Activated effector memory CD4-positive, alpha-beta T cell treated with Interleukin-2 at 50 U/mL for 16 hours (primary cell): ENCODE measurements at regions not wholly inside any gene's neighbourhood (a gene's known extent, or its start where the extent isn't known, plus 50 kb on each side); places are given as distances from the start of the nearest gene placed in this dataset.

Source experiments
- DNase-seq: peaks from one replicate; pipeline ENCODE4 v3.0.0-alpha.2; 2020

DNA sequence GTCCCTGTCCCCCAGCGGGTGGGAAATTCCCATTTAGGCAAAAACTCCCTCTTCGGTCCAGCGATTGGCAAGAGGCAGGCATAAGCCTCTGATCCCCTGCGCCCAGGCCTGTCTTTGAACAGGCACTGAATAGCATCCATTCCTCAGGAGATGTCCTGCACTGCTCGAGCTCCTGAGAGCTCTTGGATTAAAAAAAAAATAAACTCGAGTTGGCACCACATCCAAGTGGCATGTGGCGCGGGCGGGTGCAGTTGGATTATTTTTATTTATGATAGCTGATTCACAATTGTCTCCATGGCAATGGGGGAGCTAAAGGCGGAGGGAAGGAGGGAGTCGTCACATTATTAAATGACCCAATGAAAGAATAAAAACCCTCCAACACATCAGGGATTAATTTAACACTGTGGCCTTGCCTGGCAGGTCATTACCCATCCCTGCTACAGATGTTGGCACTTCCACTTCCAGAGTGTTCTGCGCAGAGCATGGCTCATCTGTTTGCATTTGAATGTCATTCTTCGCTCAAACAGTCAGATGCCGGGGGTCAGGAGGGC is 207.2 kb downstream of the AACS start:
- no peak for DNase-seq

DNA sequence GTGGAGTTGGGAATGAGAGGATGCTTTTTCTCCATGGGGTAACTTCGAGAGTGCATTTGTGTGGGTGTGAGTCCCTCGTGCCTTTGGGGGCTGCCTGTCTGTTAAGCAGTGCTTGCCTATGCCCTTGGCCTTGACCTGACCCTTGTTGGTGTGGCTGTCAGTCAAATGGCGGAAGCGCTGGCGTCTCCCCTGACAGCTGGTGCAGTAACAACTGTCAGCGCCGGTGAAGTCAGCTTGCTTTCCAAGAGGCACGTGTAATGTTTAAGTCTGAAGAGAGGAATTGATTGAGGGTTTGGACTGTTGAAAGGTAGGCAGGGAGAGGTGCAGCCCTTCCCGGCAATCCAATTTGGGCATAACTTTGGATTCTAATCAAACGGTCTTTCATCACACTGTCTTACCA is 211.3 kb downstream of the AACS start:
- DNase-seq = no peak

DNA sequence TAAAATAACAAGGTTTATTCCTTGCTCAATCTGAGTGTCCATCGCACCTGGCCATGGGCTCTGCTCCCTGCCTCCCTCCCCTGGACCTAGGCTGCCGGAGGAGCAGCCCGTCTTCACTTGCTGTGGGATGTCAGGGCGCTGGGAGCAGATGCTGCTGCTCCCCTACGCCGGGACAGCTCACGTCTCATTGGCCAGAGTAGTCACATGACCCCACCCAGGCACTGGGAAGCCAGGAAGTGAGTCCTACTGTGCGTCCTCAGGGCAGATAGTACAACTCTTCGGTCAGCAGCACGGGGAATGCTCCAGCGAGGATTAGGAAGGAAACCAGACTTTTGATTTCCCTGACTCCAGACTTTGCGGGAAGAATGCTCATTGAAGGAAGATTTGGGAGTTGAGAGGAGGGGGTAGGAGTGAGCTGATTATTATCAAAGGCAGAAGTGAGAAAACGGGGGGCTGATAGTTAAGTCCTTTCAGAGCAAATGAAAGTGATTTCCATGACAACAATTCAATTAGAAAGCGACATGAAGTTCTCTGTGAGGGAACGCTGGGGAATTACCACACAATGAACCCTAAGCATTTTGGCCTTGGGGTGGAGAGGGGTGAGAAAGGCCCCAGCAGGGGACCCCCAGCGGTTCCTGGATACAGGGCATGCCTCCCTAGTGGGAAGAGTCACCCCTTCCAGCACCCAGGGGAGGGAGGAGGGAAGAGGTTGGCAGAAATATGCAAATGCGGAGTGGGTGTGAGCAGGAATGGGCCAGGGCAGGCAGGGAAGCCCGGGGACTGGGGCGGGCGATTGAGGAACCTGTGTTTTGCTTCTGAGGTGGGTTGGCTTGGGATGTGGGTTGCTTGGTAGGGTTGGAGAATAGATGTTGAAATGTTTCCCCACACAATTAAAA is 215.5 kb downstream of the AACS start:
- DNase-seq = no peak

DNA sequence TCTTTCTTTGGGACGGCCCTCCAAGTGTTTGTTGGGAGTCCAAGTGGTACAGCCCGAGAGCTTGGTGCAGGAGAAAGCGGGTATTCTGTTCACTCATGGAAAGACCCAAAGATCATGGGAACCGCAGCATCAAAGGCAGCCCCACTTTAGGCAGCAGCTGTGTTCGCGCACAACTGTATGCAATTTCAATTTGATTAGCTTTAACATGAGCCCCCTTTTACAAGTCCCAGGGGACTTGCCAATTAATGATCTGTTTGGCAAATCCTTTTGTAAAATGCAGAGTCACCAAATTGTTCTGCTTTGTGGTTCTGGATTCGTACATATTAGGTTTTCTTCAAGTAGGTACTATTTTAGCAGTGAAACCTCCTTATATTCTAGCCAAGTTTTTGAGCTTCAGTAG is 217.7 kb downstream of the AACS start:
- no peak for DNase-seq

DNA sequence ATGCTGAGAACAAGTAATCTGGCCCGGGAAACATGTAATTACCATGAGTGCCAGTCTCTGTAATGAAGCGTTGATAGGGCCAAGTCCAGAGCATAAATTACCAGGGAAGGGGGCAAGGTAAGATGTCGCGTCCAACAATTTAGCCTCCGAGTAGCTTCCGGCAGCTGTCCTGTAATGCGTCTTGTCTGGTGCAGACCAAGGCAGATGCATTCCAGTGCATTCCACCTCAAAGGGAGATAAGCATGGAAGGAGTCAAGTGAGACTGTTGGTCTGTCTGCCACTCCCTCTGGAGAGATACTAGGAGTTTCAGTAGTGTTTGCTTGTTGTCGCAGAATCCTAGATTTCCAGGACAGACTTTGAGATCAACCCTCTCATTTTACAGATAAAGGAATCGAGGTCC is 218.3 kb downstream of the AACS start:
- no peak for DNase-seq

DNA sequence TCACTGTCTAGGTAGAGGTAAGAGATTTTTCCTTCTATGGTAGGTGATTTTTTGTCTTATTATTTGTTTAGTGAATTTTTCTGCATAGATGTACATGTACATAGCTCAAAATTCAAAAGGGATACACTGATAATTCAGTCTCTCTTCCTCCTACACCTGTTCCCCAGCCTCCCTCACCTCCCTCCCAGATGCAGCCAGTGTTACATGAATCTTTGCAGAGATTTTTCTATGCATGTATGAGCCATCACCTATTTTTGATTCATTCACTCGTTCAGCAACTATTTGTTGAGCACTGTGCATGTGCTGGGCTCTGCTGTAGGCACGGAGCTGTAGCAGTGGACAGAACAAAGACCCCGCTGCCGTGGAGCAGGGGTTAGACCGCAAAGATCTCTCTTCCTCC is 218.9 kb downstream of the AACS start:
- DNase-seq = no peak

DNA sequence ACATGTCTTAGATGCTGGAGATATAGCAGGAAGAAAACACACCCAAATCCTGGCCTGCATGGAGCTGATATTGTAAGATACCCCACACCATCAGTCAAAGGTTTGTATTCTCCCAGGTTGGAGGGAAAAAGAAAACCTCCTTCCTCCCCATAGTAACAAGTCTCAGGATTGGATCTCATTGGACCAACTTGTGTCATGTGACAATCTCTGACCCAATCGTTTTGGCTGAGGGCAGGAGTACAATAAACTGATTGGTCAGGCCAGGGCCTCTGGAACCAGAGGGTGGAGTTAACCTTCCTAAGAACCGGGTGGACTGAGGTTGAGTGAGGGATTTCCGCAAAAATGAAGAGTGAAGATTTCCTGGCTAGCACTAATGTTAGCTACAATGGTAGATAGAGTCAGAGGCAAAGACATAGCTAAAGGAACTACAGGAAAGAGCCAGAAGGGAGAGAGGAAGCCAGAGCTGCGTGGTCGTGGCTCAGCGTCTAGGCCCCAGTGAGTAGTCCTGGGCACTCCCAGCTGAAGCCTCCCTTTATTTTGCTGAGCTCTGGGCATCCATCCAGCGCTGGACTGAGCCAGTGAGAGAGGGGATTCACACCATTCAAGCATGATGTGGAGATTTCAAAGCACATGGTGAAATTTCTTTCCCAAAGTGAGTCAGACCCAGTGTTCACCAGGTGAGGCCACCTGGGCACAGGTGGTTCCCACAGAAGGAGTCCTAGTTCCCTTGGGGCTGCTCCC is 219.9 kb downstream of the AACS start:
- DNase-seq = no peak

DNA sequence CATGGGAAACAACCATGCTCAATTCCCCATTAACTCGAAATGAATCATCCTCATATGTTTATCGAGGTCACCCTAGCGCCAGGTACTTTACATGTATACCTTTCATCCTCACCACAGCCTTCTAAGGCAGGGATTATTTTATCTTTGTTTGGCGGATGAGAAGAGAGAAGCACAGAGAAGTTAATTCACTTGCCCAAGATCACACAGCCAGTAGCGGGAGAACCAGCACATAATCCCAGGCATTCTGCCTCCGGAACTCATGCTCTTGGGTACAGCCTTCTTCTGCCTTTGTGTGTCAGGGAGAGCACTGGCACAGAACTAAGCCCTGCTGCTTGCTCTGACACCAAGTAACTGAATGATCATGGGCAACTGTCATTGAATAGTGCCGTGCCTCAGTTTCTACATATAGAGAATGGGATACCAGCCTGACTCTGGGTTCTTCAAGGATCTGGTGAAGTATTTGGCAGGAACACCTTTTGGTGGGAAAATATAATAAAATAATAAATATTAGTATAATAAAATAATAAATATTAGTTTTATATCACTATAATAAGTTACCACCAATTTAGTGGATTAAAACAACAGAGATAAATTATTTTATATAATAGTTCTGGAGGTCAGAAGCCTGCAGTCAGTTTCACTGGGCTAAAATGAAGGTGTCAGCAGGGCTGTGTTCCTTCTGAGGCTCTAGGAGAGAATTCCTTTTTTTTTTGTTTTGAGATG is 220.9 kb downstream of the AACS start:
- no peak for DNase-seq

DNA sequence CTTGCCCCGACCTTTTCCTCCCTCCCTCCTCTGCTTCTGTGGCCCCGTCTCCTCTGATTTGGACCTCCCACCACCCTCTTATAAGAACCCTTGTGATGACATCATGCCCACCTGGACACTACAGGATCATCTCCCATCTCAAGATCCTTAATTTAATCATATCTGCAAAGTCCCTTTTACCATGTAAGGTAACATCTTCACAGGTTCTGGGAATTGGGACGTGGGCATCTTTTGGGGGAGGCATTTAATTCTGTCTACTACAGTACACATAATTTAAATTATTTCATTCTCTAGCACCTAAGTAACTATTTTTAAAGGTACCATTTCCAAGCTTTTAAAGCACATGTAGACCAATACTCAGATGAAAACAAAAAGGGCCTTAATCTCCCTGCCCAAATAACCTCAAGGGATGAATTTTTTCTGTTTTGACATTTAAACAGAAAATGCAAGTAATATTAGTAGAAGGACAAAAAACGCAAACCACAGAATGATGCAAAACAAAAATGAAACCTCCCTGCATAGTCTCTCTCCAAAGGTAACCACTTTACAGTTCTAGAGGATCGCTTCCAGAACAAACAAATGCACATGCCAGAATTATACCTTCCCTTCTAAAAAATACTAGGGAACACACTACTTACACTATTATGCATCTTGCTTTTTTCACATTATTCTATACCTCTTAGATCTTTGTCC is 222.1 kb downstream of the AACS start:
- DNase-seq = no peak

DNA sequence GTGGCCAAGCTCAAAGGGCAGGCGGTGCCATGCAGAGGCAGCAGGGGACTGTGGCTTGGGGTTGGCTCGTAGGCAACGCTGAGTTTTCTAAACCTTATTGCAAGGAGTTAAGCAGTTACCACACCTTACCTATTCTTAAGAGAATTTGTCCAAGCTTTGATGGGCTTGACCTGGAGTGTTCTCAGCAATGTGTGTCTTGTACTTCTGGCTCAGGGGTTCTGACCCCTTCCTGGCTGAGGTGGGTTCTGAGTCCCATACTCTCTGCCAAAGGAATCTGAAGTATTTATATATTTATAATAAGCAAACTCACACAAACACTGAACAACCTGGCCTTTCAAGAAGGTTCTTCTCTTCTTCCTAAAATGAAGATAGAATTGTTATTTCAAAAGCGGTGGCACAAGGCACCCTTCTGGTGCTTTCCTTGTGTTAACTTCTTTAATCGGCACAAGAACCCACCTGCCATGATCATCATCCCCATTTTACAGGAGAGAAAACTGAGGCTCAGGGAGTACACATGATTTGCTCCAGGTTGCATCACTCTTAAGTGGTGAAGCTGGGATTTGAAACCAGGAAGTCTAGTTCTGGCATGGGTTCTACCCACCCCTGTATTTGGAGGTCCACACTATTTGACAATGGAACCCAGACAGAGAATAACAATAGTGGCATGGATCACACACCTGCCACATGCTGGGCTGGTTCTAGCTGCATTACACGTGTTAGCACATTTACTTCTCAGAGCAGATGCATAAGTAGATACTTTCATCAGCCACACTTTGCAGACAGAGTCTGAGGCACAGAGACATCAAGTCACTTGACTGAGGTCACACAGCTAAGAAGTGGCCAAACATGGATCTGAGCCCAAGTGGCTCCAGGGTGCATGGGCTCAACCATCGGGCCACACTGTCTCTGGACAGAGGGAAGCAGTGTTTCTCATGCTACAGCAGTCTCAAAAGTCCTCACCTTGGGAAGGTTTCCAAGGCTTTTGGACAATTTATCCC is 224.0 kb downstream of the AACS start:
- DNase-seq = no peak

DNA sequence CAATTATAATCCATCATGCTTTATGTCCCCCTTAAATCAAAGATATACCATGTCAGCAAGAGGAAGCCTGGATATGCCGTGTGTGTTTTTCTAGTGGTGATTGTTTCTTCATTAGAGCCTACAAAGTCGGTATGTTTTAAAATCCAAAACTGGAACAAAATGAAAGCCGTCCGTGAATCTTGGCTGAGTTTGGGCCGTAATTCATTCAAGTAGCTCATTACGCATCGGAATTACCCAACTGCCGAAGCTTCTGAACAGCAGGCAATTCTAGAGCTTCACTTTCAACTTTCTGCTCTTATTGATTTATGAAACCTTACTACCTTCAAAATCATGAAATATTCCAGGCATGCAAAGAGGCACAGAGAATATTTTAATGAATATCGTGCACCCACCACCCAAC is 224.7 kb downstream of the AACS start:
- no peak for DNase-seq

DNA sequence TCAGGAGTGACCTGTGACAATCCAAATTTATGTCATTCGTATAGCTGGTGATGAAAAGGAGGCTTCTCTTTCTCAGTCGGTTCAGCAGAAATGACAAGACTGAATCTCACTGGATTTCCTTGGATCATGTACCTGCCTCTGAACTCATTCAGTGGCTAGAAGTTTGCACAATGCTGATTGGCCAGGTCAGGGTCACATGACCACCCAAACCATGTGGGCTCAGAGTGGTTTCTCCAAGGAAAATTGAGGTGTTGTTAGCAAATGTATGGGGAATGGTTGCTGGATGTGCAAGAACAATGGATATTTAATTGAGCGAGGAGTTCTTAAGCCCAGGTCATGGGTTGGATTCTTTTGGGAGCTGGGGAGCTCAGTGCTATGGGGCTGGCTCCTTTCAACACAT is 227.5 kb downstream of the AACS start:
- no peak for DNase-seq

DNA sequence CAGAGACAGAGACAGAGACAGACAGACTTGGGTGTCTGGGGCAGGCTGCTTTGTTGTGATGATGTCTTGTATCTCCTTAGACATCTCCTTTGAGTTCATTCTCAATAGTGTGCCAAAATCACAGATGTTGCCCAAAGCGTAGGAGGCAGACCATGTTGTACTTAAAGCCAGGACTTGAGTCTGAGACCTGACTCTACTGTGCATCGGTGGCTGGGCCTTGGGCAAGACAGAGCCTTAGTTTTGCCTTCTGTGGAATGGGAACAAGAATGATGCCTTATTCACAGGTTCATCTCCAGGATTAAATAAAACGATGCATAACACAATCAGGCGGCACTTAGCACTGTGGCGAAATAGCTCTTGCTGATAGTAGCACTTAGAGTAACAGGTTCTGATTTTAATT is 230.3 kb downstream of the AACS start:
- no peak for DNase-seq

DNA sequence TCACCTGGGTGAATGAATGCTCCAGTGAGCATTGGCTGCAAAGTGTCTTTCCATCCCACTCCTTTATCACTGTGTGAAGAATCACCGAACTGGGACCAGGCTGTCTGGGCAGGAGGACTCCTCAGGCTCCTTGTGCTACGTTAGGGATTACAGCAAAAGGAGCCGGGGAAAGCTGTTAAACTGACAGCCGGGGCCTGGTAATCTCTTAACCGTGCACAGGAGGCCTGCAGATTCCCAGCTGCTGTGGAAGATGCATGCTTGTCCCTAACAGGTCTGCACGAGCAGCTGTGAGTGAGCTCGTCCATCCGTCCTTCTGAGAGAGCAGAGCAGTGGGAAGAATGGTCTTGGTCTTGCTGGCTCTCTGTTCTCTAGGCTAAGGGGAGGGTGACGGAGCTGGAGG is 231.5 kb downstream of the AACS start:
- DNase-seq = no peak

DNA sequence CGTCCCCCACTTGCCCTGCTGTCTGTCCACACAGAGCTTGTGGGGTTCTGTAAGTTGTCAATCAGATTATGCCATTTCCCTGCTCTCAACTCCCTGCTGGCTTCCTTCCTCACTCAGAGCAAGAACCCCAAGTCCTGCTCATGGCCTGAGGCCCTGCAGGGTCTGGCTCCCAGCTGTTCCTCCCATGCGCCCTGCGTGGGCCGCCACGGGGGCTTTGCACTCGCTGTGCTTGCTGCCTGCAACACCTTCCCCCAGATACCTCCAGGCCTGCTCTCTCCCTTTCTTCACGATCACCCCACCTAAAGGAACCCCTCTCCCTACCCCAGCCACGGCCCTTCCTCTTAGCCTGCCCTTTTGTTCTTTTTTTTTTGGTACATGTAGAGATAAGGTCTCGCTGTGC is 234.6 kb downstream of the AACS start:
- no peak for DNase-seq

DNA sequence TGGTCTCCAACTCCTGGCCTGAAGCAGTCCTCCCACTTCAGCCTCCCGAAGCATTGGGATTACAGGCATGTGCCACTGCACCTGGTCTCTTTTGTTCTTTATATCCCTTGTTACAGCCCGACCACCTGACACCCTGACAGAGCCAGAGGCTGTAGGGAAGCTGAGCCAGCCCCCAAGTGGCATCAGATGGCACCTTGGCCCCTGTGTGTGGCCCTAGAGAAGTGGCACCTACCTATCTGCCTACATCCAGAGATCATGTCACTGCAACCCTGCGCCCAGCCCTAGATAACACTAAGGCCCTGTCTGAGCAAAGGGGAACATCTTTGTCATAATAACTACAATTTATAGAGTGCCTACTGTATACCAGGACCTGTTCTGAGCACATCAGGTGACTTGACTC is 235.0 kb downstream of the AACS start:
- DNase-seq = no peak

DNA sequence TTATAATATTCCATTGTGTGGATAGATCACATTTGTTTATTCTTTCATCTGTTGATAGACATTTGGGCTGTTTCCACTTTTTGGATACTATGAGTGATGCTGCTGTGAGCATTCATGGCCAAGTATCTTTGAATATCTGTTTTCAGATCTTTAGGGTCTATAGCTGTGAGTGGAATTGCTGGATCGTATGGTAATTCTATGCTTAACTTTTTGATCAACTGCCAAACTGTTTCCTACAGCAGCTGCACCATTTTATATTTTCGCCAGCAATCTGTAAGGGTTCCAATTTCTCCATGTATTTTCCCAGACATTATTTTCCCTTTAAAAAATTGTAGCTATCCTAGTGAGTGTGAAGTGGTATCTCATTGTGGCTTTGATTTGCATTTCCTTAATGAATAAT is 238.1 kb downstream of the AACS start:
- DNase-seq = no peak

DNA sequence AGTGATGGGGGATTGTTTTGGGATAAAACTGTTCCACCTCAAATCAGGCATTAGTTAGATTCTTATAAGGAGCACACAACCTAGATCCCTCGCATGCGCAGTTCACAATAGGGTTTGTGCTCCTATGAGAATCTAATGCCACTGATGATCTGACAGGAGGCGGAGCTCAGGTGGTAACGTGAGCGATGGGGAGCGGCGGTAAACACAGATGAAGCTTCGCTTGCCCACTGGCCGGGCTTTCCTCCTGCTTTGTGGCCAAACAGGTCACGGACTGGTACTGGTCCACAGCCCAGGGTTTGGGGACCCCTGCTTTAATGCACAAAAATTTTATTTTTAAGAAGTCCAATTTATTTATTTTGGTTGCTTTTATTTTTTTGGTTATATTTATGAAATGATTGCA is 238.8 kb downstream of the AACS start:
- no peak for DNase-seq

DNA sequence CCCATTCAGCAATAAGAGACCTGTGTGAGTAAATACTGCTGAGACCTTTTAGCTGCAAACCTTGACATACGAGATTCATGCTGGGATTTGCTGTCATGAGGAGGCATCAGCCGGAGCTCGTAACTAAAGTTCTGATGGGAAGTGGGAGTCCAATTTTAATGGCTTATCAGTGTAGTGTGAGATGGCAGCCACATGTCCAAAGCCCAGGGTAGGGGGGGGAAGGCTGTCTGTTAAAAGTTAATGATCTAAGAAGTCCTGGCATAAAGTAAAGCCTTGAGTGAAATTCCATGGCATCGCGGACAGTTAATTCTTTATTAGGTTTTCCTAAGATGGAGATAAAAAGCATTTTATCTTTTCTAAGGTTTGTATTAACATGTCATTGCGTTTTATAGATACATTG is 240.0 kb downstream of the AACS start:
- DNase-seq = no peak

DNA sequence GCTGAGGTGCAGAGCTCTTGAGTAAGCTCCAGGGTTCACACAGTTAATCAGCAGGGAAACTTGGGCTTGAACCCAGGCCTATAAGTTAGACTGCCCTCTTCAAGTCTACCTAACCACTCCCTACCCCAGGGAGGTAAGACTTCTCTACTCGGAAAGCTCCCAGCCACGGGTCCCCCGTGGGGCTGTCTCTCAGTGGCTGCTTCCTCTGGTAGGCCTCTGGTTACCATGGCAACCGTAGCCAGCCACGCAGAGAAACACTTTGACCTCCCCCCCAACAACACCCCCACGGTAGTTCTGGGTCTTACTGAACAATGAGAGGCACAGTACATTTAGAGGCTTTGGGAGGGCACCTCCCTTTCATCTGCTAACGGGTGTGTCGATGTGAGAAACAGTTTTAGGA is 245.2 kb downstream of the AACS start:
- no peak for DNase-seq

DNA sequence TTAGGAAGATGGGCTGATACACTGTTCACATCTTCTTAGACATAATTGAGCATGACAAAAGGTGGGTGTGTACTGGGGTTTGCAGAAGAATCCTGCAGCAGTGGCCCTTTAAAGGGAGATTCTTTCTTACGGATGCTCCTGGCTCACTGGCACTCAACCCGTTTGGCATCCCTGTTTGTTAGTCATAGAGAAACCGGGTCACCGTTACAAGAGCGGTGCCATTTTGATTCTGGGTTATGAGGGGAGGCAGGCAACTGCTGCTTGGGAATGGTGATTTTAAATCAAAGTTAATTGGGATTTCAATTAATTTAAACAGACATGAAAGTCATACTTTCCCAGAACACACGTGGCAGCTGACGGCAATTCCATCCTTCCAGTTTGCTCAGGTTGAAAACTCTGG is 245.8 kb downstream of the AACS start:
- DNase-seq = no peak

DNA sequence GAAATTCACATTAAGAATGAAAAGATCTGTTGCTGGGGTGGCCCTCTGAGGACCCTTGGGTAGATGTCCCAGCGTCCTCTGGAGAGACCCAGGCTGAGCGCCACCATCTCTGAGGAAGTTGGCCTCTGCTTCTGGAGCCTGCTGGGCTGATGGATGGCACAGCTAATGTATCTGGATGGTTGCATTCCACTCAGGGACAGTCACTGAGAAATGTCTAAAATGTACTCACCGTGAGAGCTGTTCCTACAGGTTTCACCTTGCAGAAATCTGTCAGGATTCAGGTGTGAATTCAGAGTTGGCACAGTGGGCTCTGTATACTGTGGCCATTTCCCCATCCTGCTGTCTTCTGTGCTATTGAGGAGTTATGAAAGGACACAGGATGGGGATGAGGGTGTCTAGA is 247.2 kb downstream of the AACS start:
- DNase-seq = no peak
